Upper lobe of left lung (tissue), 6 donors: ENCODE measurements at regions not wholly inside any gene's neighbourhood (a gene's known extent, or its start where the extent isn't known, plus 50 kb on each side); places are given as distances from the start of the nearest gene placed in this dataset.

Source experiments
- ATAC-seq, 2 donors: fragments of 200-7000 bp; cut with Tn5 transposase; one replicate each; pipeline ENCODE4 v1.9.1; 2022; ENCODE audit warnings: mild to moderate bottlenecking in 2 of 2, moderate library complexity in 2 of 2; ENCODE audit not compliant: low FRiP score in 2 of 2
- DNase-seq, 2 donors: peaks; one replicate each; pipeline ENCODE4 v3.0.0-alpha.2; 2019 to 2020
- H3K27ac ChIP-seq, 4 donors: fragments of 200-600 bp; sonication (generic); one replicate each; pipeline ENCODE4 v1.5.1; 2016 to 2019
- H3K27me3 ChIP-seq, 4 donors: fragments of 200-600 bp; sonication (generic); one replicate each; pipeline ENCODE4 v1.5.1; 2017 to 2019
- H3K36me3 ChIP-seq, 4 donors: fragments of 200-600 bp; sonication (generic); one replicate each; pipeline ENCODE4 v1.5.1; 2016 to 2019
- H3K4me1 ChIP-seq, 4 donors: fragments of 200-600 bp; sonication (generic); one replicate each; pipeline ENCODE4 v1.5.1; 2018 to 2019
- H3K4me3 ChIP-seq, 4 donors: fragments of 200-600 bp; sonication (generic); one replicate each; pipeline ENCODE4 v1.5.1; 2017 to 2019; ENCODE audit warnings: mild to moderate bottlenecking in 2 of 4, moderate library complexity in 1 of 4
- H3K9me3 ChIP-seq, 4 donors: fragments of 200-600 bp; sonication (generic); one replicate each; pipeline ENCODE4 v1.5.1; 2018 to 2019
- CTCF ChIP-seq, 6 experiments: fragments of 450-650 bp in 4 of 6; fragments of 200-600 bp in 2 of 6; sonication (generic) in 2 of 6; IDR thresholded peaks; one replicate each; pipeline ENCODE4 v1.5.1; 2016 to 2019; ENCODE audit warnings: antibody characterized with exemption in 6 of 6
- EP300 ChIP-seq, 4 donors: sonication (generic); formaldehyde crosslinking; IDR thresholded peaks; one replicate each; pipeline ENCODE4 v1.5.1; 2017; ENCODE audit warnings: antibody characterized with exemption in 4 of 4, control low read depth in 2 of 4
- POLR2A ChIP-seq, 4 donors: fragments of 450-650 bp; IDR thresholded peaks; one replicate each; pipeline ENCODE4 v1.5.1; 2016 to 2017; ENCODE audit warnings: antibody characterized with exemption in 4 of 4, mild to moderate bottlenecking in 2 of 4
- POLR2AphosphoS5 ChIP-seq, 2 donors: sonication (generic); formaldehyde crosslinking; IDR thresholded peaks; one replicate each; pipeline ENCODE4 v1.5.1; 2017; ENCODE audit warnings: antibody characterized with exemption in 2 of 2
- WGBS, 2 donors: methylation state at CpG; one replicate each; pipeline ENCODE4 v1.1.5; 2017 to 2018; 5-methylcytosine and 5-hydroxymethylcytosine counted together
- donor health status: DM: no; HTN: no; CAD: no; lungs with moderate emphysema.
- donor health status: DM: no; HTN: yes; CAD: no; lungs with severe emphysema.

GRCh38 chr14:87325741-87326140, 667.2 kb downstream of the GALC start:
- H3K4me3 ChIP-seq, result no peak overlapping the region
- no peak for ATAC-seq
- TF ChIP-seq EP300 (IDR thresholded peaks at IDR 0.05), result no peak
- no peak for TF ChIP-seq POLR2A (IDR thresholded peaks at IDR 0.05)
- TF ChIP-seq CTCF (IDR thresholded peaks at IDR 0.05), result no peak
- TF ChIP-seq POLR2AphosphoS5 (IDR thresholded peaks at IDR 0.05), result no peak
- no peaks in the 10 kb centered on the region for H3K36me3 ChIP-seq
- H3K27ac ChIP-seq, result no peak overlapping the region
- no peak for DNase-seq
- no peaks in the 10 kb centered on the region for H3K27me3 ChIP-seq
- WGBS, 2 donors, result 93 to 94% methylated on average over 2 of the region's 2 CpGs
- H3K4me1 ChIP-seq, result no peaks in the 10 kb centered on the region
- no peaks in the 10 kb centered on the region for H3K9me3 ChIP-seq

- Histone ChIP-seq H3K4me3 (no peak overlapping the region), H3K4me1 (no peaks in the 10 kb centered on the region), H3K27me3 (no peaks in the 10 kb centered on the region), H3K27ac (no peak overlapping the region), H3K9me3 (no peaks in the 10 kb centered on the region), H3K36me3 (no peaks in the 10 kb centered on the region)
- ATAC-seq (no peak), DNase-seq (no peak)
- TF ChIP-seq EP300 (IDR thresholded peaks at IDR 0.05) (no peak), POLR2AphosphoS5 (IDR thresholded peaks at IDR 0.05) (no peak), POLR2A (IDR thresholded peaks at IDR 0.05) (no peak), CTCF (IDR thresholded peaks at IDR 0.05) (no peak)
- WGBS, 2 donors, result 91 to 92% methylated on average over 2 of the region's 2 CpGs
These were observed 669.8 kb downstream of the GALC start for GRCh38 chr14:87323191-87323590.

- WGBS, 2 donors, result 80 to 81% methylated on average over 1 of the region's 1 CpG
- TF ChIP-seq CTCF (IDR thresholded peaks at IDR 0.05) (no peak), EP300 (IDR thresholded peaks at IDR 0.05) (no peak)
- DNase-seq (no peak), ATAC-seq (no peak)
- Histone ChIP-seq H3K9me3 (no peaks in the 10 kb centered on the region), H3K4me3 (no peak overlapping the region), H3K27ac (no peak overlapping the region), H3K27me3 (no peaks in the 10 kb centered on the region), H3K4me1 (no peaks in the 10 kb centered on the region), H3K36me3 (no peaks in the 10 kb centered on the region)
These were observed 671.4 kb downstream of the GALC start for GRCh38 chr14:87321548-87321947.

GRCh38 chr14:87312894-87313205, 680.1 kb downstream of the GALC start:
- Histone ChIP-seq H3K36me3 (no peaks in the 10 kb centered on the region), H3K4me1 (no peaks in the 10 kb centered on the region)
- no peak for ATAC-seq

More at GRCh38 chr14:87312894-87313205, 680.1 kb downstream of the GALC start:
- Histone ChIP-seq H3K27me3 (no peaks in the 10 kb centered on the region), H3K4me3 (no peak overlapping the region), H3K27ac (no peak overlapping the region), H3K9me3 (no peaks in the 10 kb centered on the region)
- no peak for TF ChIP-seq POLR2AphosphoS5 (IDR thresholded peaks at IDR 0.05)
- no peak for TF ChIP-seq CTCF (IDR thresholded peaks at IDR 0.05)
- TF ChIP-seq POLR2A (IDR thresholded peaks at IDR 0.05), result no peak
- no peak for TF ChIP-seq EP300 (IDR thresholded peaks at IDR 0.05)
- WGBS, 2 donors, result 62 to 66% methylated on average over 3 of the region's 3 CpGs
- no peak for DNase-seq
